HepG2 (cell line): ENCODE measurements at regions not wholly inside any gene's neighbourhood (a gene's known extent, or its start where the extent isn't known, plus 50 kb on each side); places are given as distances from the start of the nearest gene placed in this dataset.

ENCODE experiments used
- ATAC-seq: fragments of 200-7000 bp; cut with Tn5 transposase; 3 replicates; pipeline ENCODE4 v1.9.1; 2020; ENCODE audit warnings: mild to moderate bottlenecking, moderate library complexity
- BruUV-seq: library from RNA; stranded (reverse); fragments of 400-500 nt; replicated peaks from 2 replicates; lab custom pipeline; 2021; lab: Mats Ljungman, UMichigan
- CTCF ChIA-PET: fragments of 300-600 bp; formaldehyde crosslinking; extraction: SDS; loops from one replicate; lab custom pipeline; 2021; ENCODE audit warnings: low total read pairs, inconsistent platforms, low intra/inter-chr PET ratio; lab: Yijun Ruan, JAX
- POLR2A ChIA-PET: fragments of 350-600 bp; sonication (Branson Sonifier 250); formaldehyde crosslinking; loops from one replicate; lab custom pipeline; 2020; ENCODE audit warnings: antibody characterized with exemption, inconsistent platforms; lab: Yijun Ruan, JAX
- DNase-seq: peaks from one replicate; pipeline ENCODE4 v3.0.0-alpha.2; 2015; ENCODE audit warnings: low spot score
- FAIRE-seq: peaks from 3 replicates; lab custom pipeline; 2011; peaks lifted over from hg19 to GRCh38; lab: Jason Lieb, UNC
- H2AFZ ChIP-seq: one replicate; pipeline ENCODE4 v1.6.1; 2011; ENCODE audit warnings: low read length, inconsistent platforms
- H3K27ac ChIP-seq: fragments of 300-600 bp; 3 replicates; pipeline ENCODE4 v1.8.0; 2011; ENCODE audit warnings: mixed run types, mild to moderate bottlenecking, mixed read lengths, low read length, inconsistent platforms; ENCODE audit not compliant: insufficient read depth; ENCODE audit errors: extremely low read length
- H3K27me3 ChIP-seq, 2 experiments: fragments of 200-600 bp in 1 of 2; 2 replicates in 1 of 2; 3 replicates in 1 of 2; pipeline versions ENCODE4 v1.6.0 to v1.8.0; 2011; ENCODE audit warnings: low read length in 2 of 2, mild to moderate bottlenecking in 2 of 2, moderate library complexity in 2 of 2, inconsistent platforms in 1 of 2; ENCODE audit not compliant: insufficient read depth in 2 of 2, control insufficient read depth in 1 of 2
- H3K36me3 ChIP-seq, 2 experiments: fragments of 200-600 bp in 1 of 2; replicated peaks in 1 of 2; 2 replicates in 1 of 2; 3 replicates in 1 of 2; pipeline versions ENCODE4 v1.5.1 to v1.8.0; 2011; ENCODE audit warnings: low read length in 2 of 2, inconsistent platforms in 1 of 2; ENCODE audit not compliant: insufficient read depth in 2 of 2, control insufficient read depth in 1 of 2
- H3K4me1 ChIP-seq: 2 replicates; pipeline ENCODE4 v1.5.1; 2012; ENCODE audit warnings: low read length, inconsistent platforms; ENCODE audit not compliant: insufficient read depth
- H3K4me2 ChIP-seq: 2 replicates; pipeline ENCODE4 v1.6.0; 2011; ENCODE audit warnings: low read depth, low read length, inconsistent platforms
- H3K4me3 ChIP-seq, 3 experiments: fragments of 200-600 bp in 1 of 3; sonication (generic), shearing (Covaris generic) in 1 of 3; replicated peaks in 1 of 3; 2 replicates each; pipeline ENCODE4 v1.5.1; 2011 to 2016; ENCODE audit warnings: low read length in 3 of 3, inconsistent platforms in 2 of 3, low read depth in 2 of 3, mild to moderate bottlenecking in 2 of 3, control low read depth in 1 of 3, mixed read lengths in 1 of 3; ENCODE audit not compliant: insufficient read depth in 1 of 3
- H3K79me2 ChIP-seq: one replicate; pipeline ENCODE4 v1.6.1; 2011; ENCODE audit warnings: low read length, inconsistent platforms; ENCODE audit not compliant: insufficient read depth
- H3K9ac ChIP-seq: 2 replicates; pipeline ENCODE4 v1.6.0; 2011; ENCODE audit warnings: mild to moderate bottlenecking, low read depth, low read length, inconsistent platforms; ENCODE audit not compliant: insufficient read depth
- H3K9me3 ChIP-seq: 2 replicates; pipeline ENCODE4 v1.5.1; 2012; ENCODE audit warnings: mild to moderate bottlenecking, low read length
- H4K20me1 ChIP-seq: 2 replicates; pipeline ENCODE4 v1.6.0; 2011; ENCODE audit warnings: inconsistent platforms, mild to moderate bottlenecking, low read length, moderate library complexity; ENCODE audit not compliant: insufficient read depth
- FOXK2 ChIP-seq: fragments of 450-650 bp; IDR thresholded peaks from 2 replicates; pipeline ENCODE4 v1.6.1; 2016
- GTF2F1 ChIP-seq: fragments of 150-350 bp; IDR thresholded peaks from 2 replicates; pipeline ENCODE4 v1.6.1; 2014; ENCODE audit warnings: low read length
- PRPF4 ChIP-seq: fragments of 200-400 bp; formaldehyde crosslinking; IDR thresholded peaks from 2 replicates; pipeline ENCODE4 v1.6.1; 2016; ENCODE audit warnings: low read length, low read depth; ENCODE audit not compliant: poor library complexity, severe bottlenecking
- TOE1 ChIP-seq: sonication (generic); formaldehyde crosslinking; IDR thresholded peaks from 2 replicates; pipeline ENCODE4 v1.4.0; 2020; ENCODE audit warnings: mild to moderate bottlenecking, missing genetic modification reagents
- ZNF501 ChIP-seq: sonication (generic); formaldehyde crosslinking; IDR thresholded peaks from 2 replicates; pipeline ENCODE4 v1.5.1; 2020; ENCODE audit warnings: mild to moderate bottlenecking, moderate library complexity, missing genetic modification reagents
- ZSCAN30 ChIP-seq: sonication (generic); formaldehyde crosslinking; IDR thresholded peaks from 2 replicates; pipeline ENCODE4 v1.5.0; 2020; ENCODE audit warnings: mild to moderate bottlenecking, missing genetic modification reagents
- WGBS: methylation state at CpG from one replicate; pipeline ENCODE4 v1.1.6; 2017; ENCODE audit warnings: low lambda C conversion rate; 5-methylcytosine and 5-hydroxymethylcytosine counted together
- in situ Hi-C: cut with HindIII; loops from 2 replicates; pipeline ENCODE4 v1.10.0; 2017; ENCODE audit warnings: low pct_unique_long_range_greater_than_20kb; ENCODE audit not compliant: extremely low pct_ligation_motif_present
- intact Hi-C: fragments of 100-400 bp; cut with micrococcal nuclease; formaldehyde crosslinking; loops from one replicate; pipeline ENCODE4 v1.10.0; 2022; ENCODE audit not compliant: unreplicated experiment
- TF ChIP-seq, protein P1 (sequence below): sonication (generic); formaldehyde crosslinking; IDR thresholded peaks from 2 replicates; pipeline ENCODE4 v1.4.0; 2020; ENCODE audit warnings: missing genetic modification reagents, borderline replicate concordance
- TF ChIP-seq, protein P2 (sequence below): sonication (generic); formaldehyde crosslinking; IDR thresholded peaks from 2 replicates; pipeline ENCODE4 v1.9.0; 2021; ENCODE audit warnings: missing genetic modification reagents, mild to moderate bottlenecking, borderline replicate concordance

DNA sequence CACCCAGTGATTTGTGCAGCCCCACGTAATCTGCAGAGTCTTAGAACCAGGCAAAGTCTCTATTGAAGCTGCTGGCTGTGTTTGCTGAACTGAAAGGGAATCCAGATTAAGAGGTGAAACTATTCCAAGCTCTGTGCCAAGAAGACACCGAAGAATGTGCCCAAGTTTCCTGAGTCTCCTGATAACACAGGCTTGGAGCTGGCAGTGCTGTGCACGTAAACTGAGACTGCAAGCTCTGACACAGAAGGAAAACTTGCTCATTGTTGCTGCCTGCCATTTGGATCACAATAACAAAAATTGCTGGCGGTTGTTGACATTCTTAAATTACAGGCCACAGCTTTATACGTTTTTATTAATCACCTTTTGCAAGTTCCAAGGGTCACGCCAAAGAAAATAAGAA lies 60.2 kb upstream of the VCX3B start (continued):
- TF ChIP-seq FOXK2 = no peak
- no peak for TF ChIP-seq PRPF4

DNA sequence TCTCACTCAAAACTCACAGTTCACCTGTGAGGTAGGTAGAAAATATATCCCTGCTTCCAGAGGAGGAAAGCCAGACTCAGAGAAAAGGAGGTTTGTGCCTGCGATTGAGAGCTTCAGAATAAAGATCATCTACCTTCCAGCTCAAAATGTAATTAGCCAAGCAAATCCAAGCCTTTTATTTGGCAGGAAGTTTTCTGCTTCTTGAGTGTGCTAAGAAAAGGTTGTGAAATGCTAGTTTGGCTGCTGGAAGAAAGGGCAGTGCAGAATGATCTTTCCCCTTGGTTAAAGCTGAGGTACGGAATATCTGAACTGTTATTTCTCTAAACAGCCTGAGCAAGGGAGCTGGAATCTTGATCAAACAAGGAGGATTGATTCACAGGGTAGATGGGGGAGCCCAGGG lies 59.7 kb upstream of the VCX3B start:
- in situ Hi-C loops = no loop called here
- intact Hi-C loops = no loop called here
- H3K9ac ChIP-seq = no peak overlapping the region
- FAIRE-seq = no peak
- H3K4me2 ChIP-seq = no peak overlapping the region
- H3K4me1 ChIP-seq = no peaks in the 10 kb centered on the region
- BruUV-seq = no TSS peak
- H3K27me3 ChIP-seq = no peaks in the 10 kb centered on the region
- H2AFZ ChIP-seq = no peak overlapping the region
- no peaks in the 10 kb centered on the region for H3K79me2 ChIP-seq
- CTCF ChIA-PET = no interaction called here
- H3K36me3 ChIP-seq = no peaks in the 10 kb centered on the region
- TF ChIP-seq, protein P1, sequence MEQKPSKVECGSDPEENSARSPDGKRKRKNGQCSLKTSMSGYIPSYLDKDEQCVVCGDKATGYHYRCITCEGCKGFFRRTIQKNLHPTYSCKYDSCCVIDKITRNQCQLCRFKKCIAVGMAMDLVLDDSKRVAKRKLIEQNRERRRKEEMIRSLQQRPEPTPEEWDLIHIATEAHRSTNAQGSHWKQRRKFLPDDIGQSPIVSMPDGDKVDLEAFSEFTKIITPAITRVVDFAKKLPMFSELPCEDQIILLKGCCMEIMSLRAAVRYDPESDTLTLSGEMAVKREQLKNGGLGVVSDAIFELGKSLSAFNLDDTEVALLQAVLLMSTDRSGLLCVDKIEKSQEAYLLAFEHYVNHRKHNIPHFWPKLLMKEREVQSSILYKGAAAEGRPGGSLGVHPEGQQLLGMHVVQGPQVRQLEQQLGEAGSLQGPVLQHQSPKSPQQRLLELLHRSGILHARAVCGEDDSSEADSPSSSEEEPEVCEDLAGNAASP (CRISPR knock-in tag) = no peak
- TF ChIP-seq ZNF501 (CRISPR knock-in tag) (no peak), ZSCAN30 (CRISPR knock-in tag) (no peak), GTF2F1 (no peak), TOE1 (CRISPR knock-in tag) (no peak)
- TF ChIP-seq, protein P2, sequence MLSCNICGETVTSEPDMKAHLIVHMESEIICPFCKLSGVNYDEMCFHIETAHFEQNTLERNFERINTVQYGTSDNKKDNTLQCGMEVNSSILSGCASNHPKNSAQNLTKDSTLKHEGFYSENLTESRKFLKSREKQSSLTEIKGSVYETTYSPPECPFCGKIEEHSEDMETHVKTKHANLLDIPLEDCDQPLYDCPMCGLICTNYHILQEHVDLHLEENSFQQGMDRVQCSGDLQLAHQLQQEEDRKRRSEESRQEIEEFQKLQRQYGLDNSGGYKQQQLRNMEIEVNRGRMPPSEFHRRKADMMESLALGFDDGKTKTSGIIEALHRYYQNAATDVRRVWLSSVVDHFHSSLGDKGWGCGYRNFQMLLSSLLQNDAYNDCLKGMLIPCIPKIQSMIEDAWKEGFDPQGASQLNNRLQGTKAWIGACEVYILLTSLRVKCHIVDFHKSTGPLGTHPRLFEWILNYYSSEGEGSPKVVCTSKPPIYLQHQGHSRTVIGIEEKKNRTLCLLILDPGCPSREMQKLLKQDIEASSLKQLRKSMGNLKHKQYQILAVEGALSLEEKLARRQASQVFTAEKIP (CRISPR knock-in tag) = no peak
- DNase-seq = no peak
- H3K9me3 ChIP-seq = no peaks in the 10 kb centered on the region
- WGBS = 15% methylated on average over 2 of the region's 2 CpGs
- ATAC-seq = no peak
- no peak overlapping the region for H3K4me3 ChIP-seq
- no peak overlapping the region for H3K27ac ChIP-seq
- no peaks in the 10 kb centered on the region for H4K20me1 ChIP-seq
- POLR2A ChIA-PET = no interaction called here
